Activated B cell treated with CpG ODN at 0.5 μM for 24 hours (primary cell): ENCODE measurements at regions not wholly inside any gene's neighbourhood (a gene's known extent, or its start where the extent isn't known, plus 50 kb on each side); places are given as distances from the start of the nearest gene placed in this dataset.
"Not testable (repeated sequence)": the region's sequence is repeated elsewhere in the genome, so short reads cannot be mapped to it uniquely, and the experiment has no call there.

Source experiments
- ATAC-seq: fragments of 200-7000 bp; cut with Tn5 transposase; one replicate; pipeline ENCODE4 v1.10.0; 2021; ENCODE audit warnings: low read depth, mild to moderate bottlenecking, moderate library complexity
- CTCF ChIA-PET: fragments of 350-600 bp; sonication (Branson Sonifier 250); formaldehyde crosslinking; loops from one replicate; lab custom pipeline; 2021; ENCODE audit warnings: antibody characterized with exemption; lab: Charles Lee
- POLR2A ChIA-PET: fragments of 350-600 bp; sonication (Branson Sonifier 250); formaldehyde crosslinking; loops from one replicate; lab custom pipeline; 2021; ENCODE audit warnings: antibody characterized with exemption; lab: Charles Lee
- DNase-seq: peaks from one replicate; pipeline ENCODE4 v3.0.0; 2022
- H3K27ac Mint-ChIP-seq: one replicate; pipeline ENCODE4 v1.8.0; 2020; ENCODE audit warnings: mixed read lengths
- H3K27me3 Mint-ChIP-seq: one replicate; pipeline ENCODE4 v1.8.0; 2021; ENCODE audit warnings: mixed read lengths
- H3K36me3 Mint-ChIP-seq: one replicate; pipeline ENCODE4 v1.8.0; 2021; ENCODE audit warnings: low read depth, mixed read lengths
- H3K4me1 Mint-ChIP-seq: one replicate; pipeline ENCODE4 v1.8.0; 2021; ENCODE audit warnings: mixed read lengths
- H3K4me3 Mint-ChIP-seq: one replicate; pipeline ENCODE4 v1.8.0; 2020; ENCODE audit warnings: mild to moderate bottlenecking, mixed read lengths
- H3K9me3 Mint-ChIP-seq: one replicate; pipeline ENCODE4 v1.8.0; 2020; ENCODE audit warnings: mixed read lengths
- intact Hi-C: fragments of 100-400 bp; cut with micrococcal nuclease; formaldehyde crosslinking; loops from one replicate; pipeline ENCODE4 v1.15.1; 2024
- TF ChIP-seq, protein P1 (sequence below): fragments of 200-600 bp; IDR thresholded peaks from one replicate; pipeline ENCODE4 v1.8.0; 2022; ENCODE audit warnings: antibody characterized with exemption, mild to moderate bottlenecking

DNA sequence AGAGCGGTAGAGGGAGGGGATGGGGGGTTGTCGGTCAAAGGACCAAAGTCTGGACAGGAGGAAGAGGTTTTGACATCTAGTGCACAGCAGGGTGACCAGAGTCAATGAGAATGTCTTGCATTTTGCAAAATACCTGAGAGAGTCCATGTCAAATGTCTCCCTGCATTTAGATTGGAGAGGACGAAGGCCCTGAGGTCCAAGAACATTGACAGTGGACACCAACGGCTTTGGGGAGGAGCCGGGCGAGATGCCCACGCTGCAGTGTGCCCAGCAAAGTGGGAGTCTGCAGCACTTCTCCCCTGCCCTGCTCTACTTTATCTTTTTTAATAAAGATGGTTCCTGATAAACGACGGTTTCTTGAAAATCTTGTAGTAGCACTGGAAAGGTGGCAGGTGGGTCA is 67.4 kb upstream of the TAMM41 start:
- peaks cover 2% of the 10 kb centered on the region for H3K27me3 Mint-ChIP-seq
- H3K27ac Mint-ChIP-seq = no peak overlapping the region
- no peaks in the 10 kb centered on the region for H3K36me3 Mint-ChIP-seq
- intact Hi-C loops = loop anchor here (10.0 kb wide), 1 partner anchor 1209 kb away; no protein-coding TSS in a partner anchor
- CTCF ChIA-PET = no interaction called here
- no peak overlapping the region for H3K4me3 Mint-ChIP-seq
- POLR2A ChIA-PET = no interaction called here
- TF ChIP-seq, protein P1, sequence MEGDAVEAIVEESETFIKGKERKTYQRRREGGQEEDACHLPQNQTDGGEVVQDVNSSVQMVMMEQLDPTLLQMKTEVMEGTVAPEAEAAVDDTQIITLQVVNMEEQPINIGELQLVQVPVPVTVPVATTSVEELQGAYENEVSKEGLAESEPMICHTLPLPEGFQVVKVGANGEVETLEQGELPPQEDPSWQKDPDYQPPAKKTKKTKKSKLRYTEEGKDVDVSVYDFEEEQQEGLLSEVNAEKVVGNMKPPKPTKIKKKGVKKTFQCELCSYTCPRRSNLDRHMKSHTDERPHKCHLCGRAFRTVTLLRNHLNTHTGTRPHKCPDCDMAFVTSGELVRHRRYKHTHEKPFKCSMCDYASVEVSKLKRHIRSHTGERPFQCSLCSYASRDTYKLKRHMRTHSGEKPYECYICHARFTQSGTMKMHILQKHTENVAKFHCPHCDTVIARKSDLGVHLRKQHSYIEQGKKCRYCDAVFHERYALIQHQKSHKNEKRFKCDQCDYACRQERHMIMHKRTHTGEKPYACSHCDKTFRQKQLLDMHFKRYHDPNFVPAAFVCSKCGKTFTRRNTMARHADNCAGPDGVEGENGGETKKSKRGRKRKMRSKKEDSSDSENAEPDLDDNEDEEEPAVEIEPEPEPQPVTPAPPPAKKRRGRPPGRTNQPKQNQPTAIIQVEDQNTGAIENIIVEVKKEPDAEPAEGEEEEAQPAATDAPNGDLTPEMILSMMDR = no peak
- ATAC-seq = no peak
- H3K9me3 Mint-ChIP-seq = peaks cover 2% of the 10 kb centered on the region
- DNase-seq = no peak
- H3K4me1 Mint-ChIP-seq = no peaks in the 10 kb centered on the region

DNA sequence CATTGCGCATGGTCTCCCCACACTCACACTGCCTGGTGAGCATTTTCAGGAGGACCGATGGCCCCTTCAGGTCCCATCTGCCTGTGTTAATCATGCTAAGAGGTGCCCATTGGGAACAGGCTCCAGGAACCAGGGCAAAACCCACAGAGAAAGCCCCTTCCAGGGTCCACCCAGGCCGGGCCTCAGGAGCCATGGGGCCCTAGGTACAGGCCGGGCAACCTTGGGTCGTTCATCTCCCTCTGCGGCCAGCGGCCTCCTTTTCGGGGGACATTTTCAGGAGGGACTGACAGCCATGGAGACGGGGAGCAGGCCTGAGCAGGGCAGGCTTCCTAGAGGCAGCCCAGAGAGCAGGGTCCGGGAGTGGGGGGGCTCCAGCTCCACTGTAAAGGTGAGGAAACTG is 68.0 kb upstream of the TAMM41 start:
- no peaks in the 10 kb centered on the region for H3K27me3 Mint-ChIP-seq
- ChIA-PET CTCF (no interaction called here), POLR2A (no interaction called here)
- H3K4me3 Mint-ChIP-seq = no peak overlapping the region
- ATAC-seq (no peak), DNase-seq (no peak)
- no peaks in the 10 kb centered on the region for H3K4me1 Mint-ChIP-seq
- H3K36me3 Mint-ChIP-seq = no peaks in the 10 kb centered on the region
- TF ChIP-seq, protein P1 = no peak
- intact Hi-C loops = loop anchor here (10.0 kb wide), 1 partner anchor 1210 kb away; no protein-coding TSS in a partner anchor
- no peak overlapping the region for H3K27ac Mint-ChIP-seq
- H3K9me3 Mint-ChIP-seq = peaks cover 2% of the 10 kb centered on the region

DNA sequence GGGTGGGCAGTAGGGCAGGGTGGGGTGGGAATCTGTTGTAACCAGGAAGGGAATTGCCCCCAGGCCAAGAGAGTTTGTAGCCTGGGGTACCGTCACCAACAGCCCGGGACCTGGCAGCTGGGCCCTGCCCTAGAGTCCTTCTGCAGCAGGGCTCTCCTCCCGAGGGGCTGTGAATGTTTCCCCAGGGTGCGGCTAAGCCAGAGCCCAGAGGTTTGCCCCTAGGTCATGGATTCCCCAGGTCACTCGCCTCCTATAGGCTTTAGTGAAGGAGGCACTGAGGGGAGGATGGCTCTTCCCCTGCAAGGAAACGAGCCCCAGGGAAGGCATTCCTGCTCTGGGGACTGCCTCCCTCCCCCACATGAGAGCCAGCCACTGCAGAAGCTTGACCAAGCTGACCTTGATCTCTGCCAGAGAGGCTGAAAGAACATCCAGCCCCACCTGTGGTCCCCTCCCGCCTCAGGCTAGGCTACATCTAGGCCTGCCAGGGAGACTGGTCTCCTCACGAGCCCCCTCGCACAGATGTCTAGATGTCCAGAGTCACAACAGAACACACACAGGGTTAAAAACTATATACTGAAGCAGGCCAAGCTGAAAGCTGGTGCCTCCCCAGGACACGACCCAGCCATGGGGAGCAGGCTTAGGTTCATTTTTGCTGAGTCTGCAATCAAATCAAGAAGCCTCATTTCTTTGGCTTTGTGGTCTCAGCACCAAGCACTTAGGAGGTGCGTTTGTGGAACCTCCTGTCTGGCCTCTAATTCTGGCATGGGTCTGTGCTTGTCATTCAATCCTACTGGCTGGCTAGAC is 69.1 kb upstream of the TAMM41 start:
- Mint-ChIP-seq H3K36me3 (no peaks in the 10 kb centered on the region), H3K27me3 (no peaks in the 10 kb centered on the region), H3K4me3 (no peak overlapping the region), H3K27ac (no peak overlapping the region), H3K4me1 (no peaks in the 10 kb centered on the region), H3K9me3 (peaks cover 2% of the 10 kb centered on the region)
- ATAC-seq (no peak), DNase-seq (no peak)
- POLR2A ChIA-PET = no interaction called here
- CTCF ChIA-PET = no interaction called here
- TF ChIP-seq, protein P1 = no peak
- intact Hi-C loops = loop anchor here (10.0 kb wide), 1 partner anchor 1211 kb away; no protein-coding TSS in a partner anchor

DNA sequence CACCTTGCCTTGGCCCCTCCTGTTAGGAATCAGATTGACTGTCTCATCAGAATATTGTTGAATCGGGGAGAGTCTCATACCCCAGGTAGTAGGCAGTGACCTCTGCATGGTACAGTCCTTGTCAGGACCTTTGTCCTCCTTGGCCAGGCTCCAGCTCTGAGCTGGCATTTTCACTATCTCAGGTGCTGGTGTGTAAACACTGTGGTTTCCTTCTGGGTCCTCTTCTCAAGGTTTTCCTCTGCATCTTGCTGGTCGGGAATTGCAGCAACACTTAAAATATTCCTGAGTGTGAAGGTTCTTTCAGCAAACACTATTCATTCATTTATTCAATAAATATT is 69.7 kb upstream of the TAMM41 start:
- CTCF ChIA-PET, DNase-seq, H3K36me3 Mint-ChIP-seq, H3K4me1 Mint-ChIP-seq, POLR2A ChIA-PET, H3K9me3 Mint-ChIP-seq, H3K4me3 Mint-ChIP-seq, H3K27ac Mint-ChIP-seq, H3K27me3 Mint-ChIP-seq, ATAC-seq: not testable (repeated sequence)
- intact Hi-C loops = loop anchor here (10.0 kb wide), 1 partner anchor 1212 kb away; no protein-coding TSS in a partner anchor

DNA sequence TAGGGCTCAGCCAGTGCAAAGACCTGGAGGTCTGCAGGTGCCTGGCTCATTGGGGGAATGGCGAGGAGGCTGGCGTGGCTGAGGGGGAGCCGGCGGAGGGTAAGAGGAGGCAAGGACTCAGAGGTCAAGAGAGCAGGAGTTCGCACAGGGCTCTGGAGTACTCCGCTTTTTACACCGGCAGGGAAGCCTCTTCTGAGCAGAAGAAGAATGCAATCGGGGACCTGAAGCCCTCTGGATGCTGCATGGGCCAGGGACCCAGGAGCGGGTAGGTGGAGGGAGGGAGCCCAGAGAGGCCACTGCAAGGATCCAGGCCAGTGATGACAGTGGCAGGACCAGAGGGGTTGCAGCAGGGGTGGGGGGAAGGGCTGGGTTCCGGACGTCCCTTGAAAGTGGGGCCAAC is 70.4 kb upstream of the TAMM41 start:
- no peak for ATAC-seq
- Mint-ChIP-seq H3K27me3 (no peaks in the 10 kb centered on the region), H3K36me3 (no peaks in the 10 kb centered on the region), H3K27ac (no peak overlapping the region), H3K4me1 (peaks cover 2% of the 10 kb centered on the region), H3K9me3 (peaks cover 2% of the 10 kb centered on the region), H3K4me3 (no peak overlapping the region)
- CTCF ChIA-PET = no interaction called here
- intact Hi-C loops = loop anchor here (10.0 kb wide), 1 partner anchor 1212 kb away; no protein-coding TSS in a partner anchor
- TF ChIP-seq, protein P1 = no peak
- POLR2A ChIA-PET = no interaction called here
- no peak for DNase-seq
